ENCODE measurements at regions not wholly inside any gene's neighbourhood (a gene's known extent, or its start where the extent isn't known, plus 50 kb on each side); places are given as distances from the start of the nearest gene placed in this dataset.
"Not testable (repeated sequence)": the region's sequence is repeated elsewhere in the genome, so short reads cannot be mapped to it uniquely, and the experiment has no call there.

GRCh38 chr5:145629047-145629446 lies 206.1 kb downstream of the PRELID2 start:
- no peak for TF ChIP-seq CTCF (IDR thresholded peaks at IDR 0.05; ENCODE audit: extremely low read depth, missing control alignments)
- DNase-seq (ENCODE audit: low spot score) = no peak

GRCh38 chr5:145628525-145628924 lies 206.6 kb downstream of the PRELID2 start:
- TF ChIP-seq CTCF (IDR thresholded peaks at IDR 0.05; ENCODE audit: extremely low read depth, missing control alignments) = no peak

GRCh38 chr5:145619806-145620310 lies 215.3 kb downstream of the PRELID2 start:
- no peak for DNase-seq (ENCODE audit: low spot score)
- TF ChIP-seq CTCF (IDR thresholded peaks at IDR 0.05; ENCODE audit: extremely low read depth, missing control alignments) = no peak

More at GRCh38 chr5:145628525-145628924, 206.6 kb downstream of the PRELID2 start:
- no peak for DNase-seq (ENCODE audit: low spot score)

GRCh38 chr5:145616739-145617138 lies 218.4 kb downstream of the PRELID2 start:
- not testable (repeated sequence) for DNase-seq (ENCODE audit: low spot score)

- DNase-seq (ENCODE audit: low spot score) = no peak
Measured at GRCh38 chr5:145598983-145599382, 236.2 kb downstream of the PRELID2 start.

GRCh38 chr5:145598184-145598583 lies 237.0 kb downstream of the PRELID2 start:
- DNase-seq (ENCODE audit: low spot score) = no peak
- no peak for TF ChIP-seq CTCF (IDR thresholded peaks at IDR 0.05; ENCODE audit: extremely low read depth, missing control alignments)

More at GRCh38 chr5:145598983-145599382, 236.2 kb downstream of the PRELID2 start:
- no peak for TF ChIP-seq CTCF (IDR thresholded peaks at IDR 0.05; ENCODE audit: extremely low read depth, missing control alignments)

- no peak for TF ChIP-seq CTCF (IDR thresholded peaks at IDR 0.05; ENCODE audit: extremely low read depth, missing control alignments)
- no peak for DNase-seq (ENCODE audit: low spot score)
Measured at GRCh38 chr5:145591578-145591977, 243.6 kb downstream of the PRELID2 start.

- TF ChIP-seq CTCF (IDR thresholded peaks at IDR 0.05; ENCODE audit: extremely low read depth, missing control alignments) = no peak
Measured at GRCh38 chr5:145589063-145589462, 246.1 kb downstream of the PRELID2 start.

More at GRCh38 chr5:145589063-145589462, 246.1 kb downstream of the PRELID2 start:
- DNase-seq (ENCODE audit: low spot score) = no peak
